ENCODE measurements at regions not wholly inside any gene's neighbourhood (a gene's known extent, or its start where the extent isn't known, plus 50 kb on each side); places are given as distances from the start of the nearest gene placed in this dataset.
"Not testable (repeated sequence)": the region's sequence is repeated elsewhere in the genome, so short reads cannot be mapped to it uniquely, and the experiment has no call there.

GRCh38 chr7:131795400-131795799, 239.0 kb upstream of the PODXL start:
- DNase-seq (ENCODE audit: low spot score): no peak

GRCh38 chr7:131792311-131792710, 235.9 kb upstream of the PODXL start:
- DNase-seq (ENCODE audit: low spot score): no peak

GRCh38 chr7:131787101-131787500, 230.7 kb upstream of the PODXL start:
- no peak for DNase-seq (ENCODE audit: low spot score)

GRCh38 chr7:131786204-131786603, 229.8 kb upstream of the PODXL start:
- no peak for DNase-seq (ENCODE audit: low spot score)

GRCh38 chr7:131778601-131779000, 222.2 kb upstream of the PODXL start:
- no peak for DNase-seq (ENCODE audit: low spot score)

GRCh38 chr7:131774419-131775220, 218.2 kb upstream of the PODXL start:
- no peak for DNase-seq (ENCODE audit: low spot score)

GRCh38 chr7:131773413-131773812, 217.0 kb upstream of the PODXL start:
- DNase-seq (ENCODE audit: low spot score): no peak

- peak; percentile 81 for DNase-seq (ENCODE audit: low spot score)
These were observed 212.8 kb upstream of the PODXL start for GRCh38 chr7:131769241-131769640.

- DNase-seq (ENCODE audit: low spot score): no peak
These were observed 211.2 kb upstream of the PODXL start for GRCh38 chr7:131767591-131767990.

GRCh38 chr7:131765575-131765974, 209.1 kb upstream of the PODXL start:
- DNase-seq (ENCODE audit: low spot score): no peak

- no peak for DNase-seq (ENCODE audit: low spot score)
These were observed 207.8 kb upstream of the PODXL start for GRCh38 chr7:131764143-131764775.

- DNase-seq (ENCODE audit: low spot score): no peak
These were observed 206.3 kb upstream of the PODXL start for GRCh38 chr7:131762753-131763152.

GRCh38 chr7:131755801-131756200, 199.4 kb upstream of the PODXL start:
- DNase-seq (ENCODE audit: low spot score): not testable (repeated sequence)

GRCh38 chr7:131753620-131754222, 197.3 kb upstream of the PODXL start:
- peak; percentile 32 for DNase-seq (ENCODE audit: low spot score)

GRCh38 chr7:131747658-131748232, 191.3 kb upstream of the PODXL start:
- DNase-seq (ENCODE audit: low spot score): no peak

GRCh38 chr7:131745390-131746248, 189.2 kb upstream of the PODXL start:
- DNase-seq (ENCODE audit: low spot score): peak; percentile 46

GRCh38 chr7:131741446-131741845, 185.0 kb upstream of the PODXL start:
- no peak for DNase-seq (ENCODE audit: low spot score)

- DNase-seq (ENCODE audit: low spot score): no peak
These were observed 181.5 kb upstream of the PODXL start for GRCh38 chr7:131737746-131738465.

- no peak for DNase-seq (ENCODE audit: low spot score)
These were observed 178.7 kb upstream of the PODXL start for GRCh38 chr7:131735101-131735500.

- DNase-seq (ENCODE audit: low spot score): no peak
These were observed 177.2 kb upstream of the PODXL start for GRCh38 chr7:131733604-131734003.

GRCh38 chr7:131727189-131727588, 170.8 kb upstream of the PODXL start:
- no peak for DNase-seq (ENCODE audit: low spot score)
